ENCODE measurements at regions not wholly inside any gene's neighbourhood (a gene's known extent, or its start where the extent isn't known, plus 50 kb on each side); places are given as distances from the start of the nearest gene placed in this dataset.

DNA sequence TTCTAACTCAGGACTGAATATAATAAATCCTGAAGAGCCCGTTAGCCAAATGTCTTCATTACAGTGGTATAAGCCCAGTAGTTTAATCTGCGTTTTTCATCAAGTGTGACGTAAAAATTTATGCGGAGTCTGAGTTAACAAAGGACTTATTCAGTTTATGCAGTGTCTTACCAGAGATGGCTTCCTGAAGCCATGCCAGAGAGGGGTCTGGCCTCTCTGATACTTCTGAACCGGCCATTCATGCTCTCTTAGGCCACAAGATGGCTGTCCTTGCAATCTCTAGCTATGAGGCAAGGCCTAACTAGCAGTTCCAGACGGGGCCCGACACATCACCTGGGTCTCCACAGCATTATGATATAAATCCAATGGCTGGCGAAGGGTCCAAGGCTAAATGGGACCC is 101.4 kb downstream of the TEX35 start:
- TF ChIP-seq POLR2A (IDR thresholded peaks at IDR 0.05; ENCODE audit: low read length) (no peak), GATA1 (IDR thresholded peaks at IDR 0.05; ENCODE audit: low read depth, low read length) (no peak)
